GM21717 (cell line): ENCODE measurements at regions not wholly inside any gene's neighbourhood (a gene's known extent, or its start where the extent isn't known, plus 50 kb on each side); places are given as distances from the start of the nearest gene placed in this dataset.
"Not testable (repeated sequence)": the region's sequence is repeated elsewhere in the genome, so short reads cannot be mapped to it uniquely, and the experiment has no call there.

ENCODE experiments used
- ATAC-seq: cut with Tn5 transposase; IDR thresholded peaks from one replicate; pipeline ENCODE4 v1.9.1; 2021; ENCODE audit warnings: mild to moderate bottlenecking, moderate library complexity; ENCODE audit not compliant: unreplicated experiment

GRCh38 chr12:65673156-65673690 lies 151.1 kb upstream of the HMGA2 start:
- no peak for ATAC-seq

DNA sequence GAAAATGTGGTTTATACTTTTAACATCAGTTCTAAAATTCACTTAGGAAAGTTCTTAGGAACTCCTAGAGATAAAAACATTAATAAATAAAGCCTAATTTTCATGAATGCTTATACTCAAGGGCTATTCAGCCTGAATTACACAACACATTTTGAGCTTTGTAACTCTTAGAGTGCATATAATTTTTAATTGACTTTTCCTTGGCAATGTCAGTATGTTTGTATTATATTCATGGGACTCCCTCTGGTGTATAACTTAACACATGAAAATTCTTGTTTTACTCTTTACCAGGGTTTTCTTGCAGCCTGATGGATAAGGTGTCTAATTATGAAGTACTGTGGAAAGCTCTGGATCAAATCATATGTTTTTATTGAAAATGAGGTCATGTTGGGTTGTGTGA lies 150.6 kb upstream of the HMGA2 start:
- ATAC-seq = no peak

DNA sequence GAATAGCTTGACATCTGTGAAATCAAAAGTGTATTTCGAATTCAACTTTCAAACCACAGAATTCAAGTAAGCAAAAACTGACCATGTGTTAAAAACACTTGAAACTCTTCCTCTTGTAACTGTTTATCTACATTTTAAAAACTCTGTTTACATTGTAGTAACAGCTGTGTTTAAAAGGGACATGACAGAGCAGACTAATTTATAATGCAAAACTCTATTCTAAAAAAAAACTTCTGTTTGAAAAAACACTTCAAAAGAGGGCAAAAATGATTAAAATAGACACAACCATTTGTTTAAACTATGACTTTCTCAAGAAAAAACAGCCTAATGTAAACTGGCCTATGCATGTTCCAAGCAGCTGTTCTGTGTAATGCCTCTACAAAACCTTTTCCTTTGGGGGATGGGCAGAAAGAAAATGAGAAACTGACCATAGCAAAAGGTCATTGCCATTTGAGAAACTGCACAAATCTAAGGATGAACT lies 149.1 kb upstream of the HMGA2 start:
- no peak for ATAC-seq

DNA sequence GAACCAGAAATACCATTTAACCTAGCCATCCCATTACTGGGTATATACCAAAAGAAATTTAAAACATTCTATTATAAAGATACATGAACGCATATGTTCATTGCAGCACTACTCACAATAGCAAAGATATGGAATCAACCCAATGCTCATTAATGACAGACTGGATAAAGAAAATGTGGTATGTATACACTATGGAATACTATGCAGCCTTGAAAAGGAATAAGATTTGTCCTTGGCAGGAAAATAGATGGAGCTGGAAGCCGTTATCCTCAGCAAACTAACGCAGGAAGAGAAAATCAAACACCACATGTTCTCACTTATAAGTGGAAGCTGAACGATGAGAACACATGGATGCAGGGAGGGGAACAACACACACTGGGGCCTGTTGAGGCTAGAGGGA lies 146.1 kb upstream of the HMGA2 start:
- not testable (repeated sequence) for ATAC-seq

DNA sequence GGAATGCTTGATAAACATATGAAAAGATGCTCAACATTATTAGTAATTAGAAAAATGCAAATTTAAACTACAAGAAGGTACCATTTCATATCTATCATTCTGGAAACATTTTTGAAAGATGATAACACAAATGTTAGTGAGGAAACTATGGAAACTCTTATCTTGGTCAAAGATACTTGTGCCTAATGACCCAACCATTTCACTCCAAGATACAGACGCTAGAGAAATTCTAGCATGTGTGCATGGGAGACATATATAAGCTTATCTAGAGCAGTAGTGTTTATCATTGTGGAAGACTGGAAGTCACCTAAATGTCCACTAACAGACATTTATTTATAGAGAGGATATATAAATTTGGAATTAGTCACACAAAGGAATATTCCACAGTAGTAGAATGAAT lies 143.1 kb upstream of the HMGA2 start:
- ATAC-seq = no peak

DNA sequence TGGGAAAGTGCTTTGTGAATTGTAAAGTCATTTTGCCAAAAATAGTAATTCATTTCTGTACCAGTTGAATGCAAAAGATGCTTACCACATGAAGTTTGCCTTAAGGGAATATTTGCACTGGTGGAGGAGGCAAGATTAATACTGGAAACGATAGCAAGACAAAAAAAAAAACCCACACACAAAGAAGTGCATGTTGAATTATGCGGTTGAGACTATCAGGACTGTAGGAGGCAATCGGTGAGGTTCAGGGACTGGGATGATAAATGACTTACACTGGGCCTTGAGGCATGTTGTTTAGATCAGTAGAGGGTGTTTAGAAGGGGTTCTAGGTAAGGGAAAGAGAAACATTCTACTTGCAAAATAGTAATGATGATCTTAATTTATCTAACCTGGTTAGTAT lies 142.2 kb upstream of the HMGA2 start:
- ATAC-seq = no peak

DNA sequence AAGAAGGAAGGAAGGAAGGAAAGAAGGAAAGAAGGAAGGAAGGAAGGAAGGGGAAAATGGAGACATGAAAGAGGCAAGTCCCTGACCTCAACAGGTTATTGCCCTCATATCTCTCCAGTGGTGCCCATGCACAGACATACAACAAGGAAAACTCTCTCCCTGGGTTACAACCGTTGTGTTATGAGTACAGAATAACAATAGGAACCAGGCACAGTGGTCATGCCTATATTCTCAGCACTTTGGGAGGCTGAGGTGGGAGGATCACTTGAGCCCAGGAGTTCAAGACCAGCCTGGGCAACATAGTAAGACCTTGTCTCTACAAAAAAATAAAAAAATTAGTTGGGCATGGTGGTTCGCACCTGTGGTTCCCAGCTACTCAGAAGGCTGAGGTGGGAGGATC lies 139.4 kb upstream of the HMGA2 start:
- no peak for ATAC-seq

- ATAC-seq = no peak
These were observed 138.8 kb upstream of the HMGA2 start for GRCh38 chr12:65685514-65685913.

- no peak for ATAC-seq
These were observed 134.8 kb upstream of the HMGA2 start for GRCh38 chr12:65689508-65689907.

GRCh38 chr12:65690477-65690876 lies 133.8 kb upstream of the HMGA2 start:
- no peak for ATAC-seq

DNA sequence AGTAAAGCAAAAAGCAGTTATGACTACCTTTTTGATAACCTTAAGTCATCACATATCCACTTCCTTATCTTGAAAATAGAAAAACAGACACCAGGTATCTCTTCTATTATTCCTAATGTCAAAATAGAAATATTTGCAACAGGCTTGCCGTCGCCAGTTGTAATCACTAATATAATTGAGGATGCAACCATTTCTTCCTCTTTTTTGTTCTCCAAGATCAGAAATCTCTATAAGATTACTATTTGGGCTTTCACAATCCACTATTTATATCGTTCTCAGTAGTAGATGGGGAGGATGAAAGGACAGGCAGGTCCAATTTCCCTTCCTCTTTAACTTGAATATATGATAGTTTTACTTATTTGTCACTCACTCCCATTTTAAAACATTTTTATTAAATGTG lies 130.2 kb upstream of the HMGA2 start:
- no peak for ATAC-seq

- ATAC-seq = no peak
These were observed 129.0 kb upstream of the HMGA2 start for GRCh38 chr12:65695113-65695865.

DNA sequence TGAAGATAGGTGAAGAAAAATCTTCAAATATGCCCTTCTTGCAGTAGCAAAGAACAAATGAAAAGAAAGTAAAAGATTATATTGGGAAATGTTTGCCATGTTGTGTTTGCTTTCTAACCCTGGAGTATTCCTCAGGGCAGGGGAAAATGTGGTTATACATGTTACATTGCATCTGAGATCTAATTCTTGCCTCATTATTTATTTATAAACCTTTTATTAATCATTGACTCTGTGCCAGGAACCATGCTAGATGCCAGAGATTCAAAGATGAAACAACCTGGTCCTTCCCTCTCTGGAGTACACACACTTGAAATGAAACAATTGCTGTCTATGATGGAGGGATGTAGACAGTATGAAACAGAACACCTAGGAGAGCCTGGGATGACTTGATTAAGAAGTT lies 128.1 kb upstream of the HMGA2 start:
- no peak for ATAC-seq

DNA sequence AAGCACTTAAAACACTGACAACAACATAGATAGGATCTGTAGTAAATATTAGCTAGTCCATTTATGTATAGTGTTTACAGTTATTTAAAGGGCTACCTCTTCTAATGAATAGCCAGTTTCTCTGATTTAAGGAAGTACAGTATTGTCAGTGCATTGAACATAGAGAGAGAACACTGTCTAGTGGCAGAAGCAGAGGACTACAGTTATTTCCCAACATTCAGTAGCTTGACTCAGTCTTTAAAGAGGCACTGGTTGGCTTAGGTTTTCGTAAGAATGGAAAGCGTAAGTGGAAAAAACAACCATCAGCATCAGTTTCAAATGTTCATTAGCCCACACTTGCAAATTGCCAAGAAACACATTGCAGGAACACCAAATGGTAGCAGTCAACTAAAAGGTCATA lies 125.0 kb upstream of the HMGA2 start:
- ATAC-seq = no peak

DNA sequence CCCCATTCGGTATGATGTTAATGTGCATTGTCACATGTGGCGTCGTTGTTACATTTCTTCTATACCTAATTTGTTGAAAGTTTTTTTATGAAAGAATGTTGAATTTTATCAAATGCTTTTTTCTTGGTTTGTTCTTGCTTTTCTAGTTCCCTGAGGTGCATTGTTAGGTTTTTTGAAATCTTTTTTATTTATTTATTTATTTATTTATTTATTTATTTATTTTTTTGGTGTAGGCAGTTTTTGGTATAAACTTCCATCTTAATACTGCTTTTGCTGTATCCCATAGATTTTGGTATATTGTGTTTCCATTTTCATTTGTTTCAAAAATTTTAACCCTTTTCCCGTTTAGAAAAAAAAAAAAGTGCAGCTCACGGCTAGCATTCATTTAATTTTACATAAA lies 121.1 kb upstream of the HMGA2 start:
- no peak for ATAC-seq

GRCh38 chr12:65705380-65705876 lies 118.9 kb upstream of the HMGA2 start:
- no peak for ATAC-seq

- no peak for ATAC-seq
These were observed 117.2 kb upstream of the HMGA2 start for GRCh38 chr12:65707051-65707450.

GRCh38 chr12:65712260-65713004 lies 111.9 kb upstream of the HMGA2 start:
- ATAC-seq = no peak

- ATAC-seq = no peak
These were observed 108.3 kb upstream of the HMGA2 start for GRCh38 chr12:65715961-65716360.

GRCh38 chr12:65720136-65721130 lies 103.8 kb upstream of the HMGA2 start:
- ATAC-seq = no peak
